Progenitor cell of endocrine pancreas (in vitro differentiated cells): ENCODE measurements at regions not wholly inside any gene's neighbourhood (a gene's known extent, or its start where the extent isn't known, plus 50 kb on each side); places are given as distances from the start of the nearest gene placed in this dataset.
A peak's percentile ranks its signal among the peaks of the same experiment; 100 is the strongest.

ENCODE experiments used
- DNase-seq: peaks from one replicate; pipeline ENCODE4 v3.0.0; 2021; ENCODE audit warnings: low spot score; ENCODE audit not compliant: unreplicated experiment
- H3K27ac Mint-ChIP-seq: 2 replicates; pipeline ENCODE4 v1.8.0; 2021; ENCODE audit warnings: mild to moderate bottlenecking, moderate library complexity, mixed read lengths
- H3K27me3 Mint-ChIP-seq: 2 replicates; pipeline ENCODE4 v1.8.0; 2021; ENCODE audit warnings: mixed read lengths
- H3K36me3 Mint-ChIP-seq: 2 replicates; pipeline ENCODE4 v1.8.0; 2022; ENCODE audit warnings: mixed read lengths; ENCODE audit not compliant: insufficient read depth
- H3K4me1 Mint-ChIP-seq: 2 replicates; pipeline ENCODE4 v1.8.0; 2021; ENCODE audit warnings: low read depth, mixed read lengths
- H3K4me3 Mint-ChIP-seq: 2 replicates; pipeline ENCODE4 v1.8.0; 2021; ENCODE audit warnings: low read depth, mild to moderate bottlenecking, moderate library complexity, mixed read lengths
- H3K9me3 Mint-ChIP-seq: 2 replicates; pipeline ENCODE4 v1.8.0; 2021; ENCODE audit warnings: low read depth, mixed read lengths
- CTCF ChIP-seq: fragments of 200-600 bp; sonication (generic); IDR thresholded peaks from one replicate; pipeline ENCODE4 v1.5.0; 2021; ENCODE audit warnings: antibody characterized with exemption, mild to moderate bottlenecking; ENCODE audit not compliant: unreplicated experiment

- H3K4me3 Mint-ChIP-seq: peak overlapping the region; percentile 82
- no peak for TF ChIP-seq CTCF
- H3K27me3 Mint-ChIP-seq: peaks cover 68% of the 10 kb centered on the region
- peaks cover 5% of the 10 kb centered on the region for H3K4me1 Mint-ChIP-seq
- DNase-seq: no peak
- H3K36me3 Mint-ChIP-seq: no peaks in the 10 kb centered on the region
- H3K27ac Mint-ChIP-seq: peak overlapping the region; percentile 82
- H3K9me3 Mint-ChIP-seq: no peaks in the 10 kb centered on the region
Observed at GRCh38 chr10:91164520-91165065, 55.9 kb upstream of the PCGF5 start.

GRCh38 chr10:91167406-91167805, 53.1 kb upstream of the PCGF5 start:
- peaks cover 1% of the 10 kb centered on the region for H3K36me3 Mint-ChIP-seq
- peaks cover 3% of the 10 kb centered on the region for H3K4me1 Mint-ChIP-seq
- TF ChIP-seq CTCF: no peak
- H3K27ac Mint-ChIP-seq: no peak overlapping the region
- no peak overlapping the region for H3K4me3 Mint-ChIP-seq
- peaks cover 9% of the 10 kb centered on the region for H3K9me3 Mint-ChIP-seq
- no peak for DNase-seq
- H3K27me3 Mint-ChIP-seq: peaks cover 45% of the 10 kb centered on the region

GRCh38 chr10:91170418-91170817, 50.0 kb upstream of the PCGF5 start:
- Mint-ChIP-seq H3K27me3 (peaks cover 28% of the 10 kb centered on the region), H3K4me1 (no peaks in the 10 kb centered on the region), H3K36me3 (peaks cover 1% of the 10 kb centered on the region), H3K9me3 (peaks cover 9% of the 10 kb centered on the region), H3K4me3 (no peak overlapping the region), H3K27ac (no peak overlapping the region)
- DNase-seq: no peak
- TF ChIP-seq CTCF: no peak
